Vagina (tissue), 2 donors: ENCODE measurements at regions not wholly inside any gene's neighbourhood (a gene's known extent, or its start where the extent isn't known, plus 50 kb on each side); places are given as distances from the start of the nearest gene placed in this dataset.

Source experiments
- DNase-seq, 2 donors: peaks; one replicate each; pipeline ENCODE4 v3.0.0-alpha.2; 2017; ENCODE audit errors: extremely low spot score in 2 of 2
- H3K27ac ChIP-seq: fragments of 200-600 bp; sonication (generic); one replicate; pipeline ENCODE4 v1.5.1; 2019
- H3K27me3 ChIP-seq: fragments of 200-600 bp; sonication (generic); one replicate; pipeline ENCODE4 v1.5.1; 2019
- H3K36me3 ChIP-seq, 2 donors: fragments of 200-600 bp; sonication (generic); one replicate each; pipeline ENCODE4 v1.5.1; 2017 to 2019
- H3K4me1 ChIP-seq: fragments of 200-600 bp; sonication (generic); one replicate; pipeline ENCODE4 v1.5.1; 2019
- H3K4me3 ChIP-seq, 2 donors: fragments of 200-600 bp; sonication (generic); 1 replicate in 1 of 2; 2 replicates in 1 of 2; pipeline ENCODE4 v1.5.1; 2016 to 2019
- H3K9me3 ChIP-seq: fragments of 200-600 bp; sonication (generic); one replicate; pipeline ENCODE4 v1.5.1; 2019
- POLR2A ChIP-seq, 2 donors: fragments of 450-650 bp; IDR thresholded peaks; one replicate each; pipeline ENCODE4 v1.6.1; 2017; ENCODE audit warnings: antibody characterized with exemption in 2 of 2, mild to moderate bottlenecking in 2 of 2, moderate library complexity in 2 of 2
- POLR2AphosphoS5 ChIP-seq, 2 donors: sonication (generic); formaldehyde crosslinking; IDR thresholded peaks; one replicate each; pipeline ENCODE4 v1.9.0; 2017; ENCODE audit warnings: antibody characterized with exemption in 2 of 2, mild to moderate bottlenecking in 2 of 2, low read depth in 1 of 2; ENCODE audit not compliant: insufficient read depth in 1 of 2
- intact Hi-C: fragments of 100-400 bp; cut with DNase I; formaldehyde crosslinking; loops from one replicate; pipeline ENCODE4 v1.15.1; 2023
- TF ChIP-seq, protein P1 (sequence below), 3 experiments: fragments of 450-650 bp in 2 of 3; fragments of 200-600 bp in 1 of 3; sonication (generic) in 1 of 3; IDR thresholded peaks; one replicate each; pipeline ENCODE4 v1.5.1; 2017 to 2019; ENCODE audit warnings: antibody characterized with exemption in 3 of 3, mild to moderate bottlenecking in 2 of 3, moderate library complexity in 2 of 3

DNA sequence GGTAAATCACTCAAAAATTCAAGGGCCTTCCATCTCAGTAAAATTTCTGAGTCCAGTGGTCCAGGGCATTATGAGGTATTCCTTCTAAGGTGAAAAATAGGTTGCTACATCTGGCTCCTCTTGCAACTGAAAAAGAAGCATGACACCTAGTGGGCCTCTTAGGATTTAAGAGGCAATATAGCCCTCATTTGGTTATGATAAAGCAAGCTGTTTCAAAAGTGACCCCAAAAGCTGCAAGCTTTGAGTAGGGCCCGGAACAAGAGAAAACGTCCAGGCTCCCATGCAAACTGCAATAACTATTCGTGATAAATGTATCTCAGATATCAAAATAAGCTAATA lies 1910.2 kb upstream of the PRR20A start:
- Histone ChIP-seq H3K27me3 (no peaks in the 10 kb centered on the region), H3K36me3 (no peaks in the 10 kb centered on the region), H3K4me3 (no peak overlapping the region), H3K9me3 (no peaks in the 10 kb centered on the region), H3K4me1 (no peaks in the 10 kb centered on the region), H3K27ac (no peak overlapping the region)
- intact Hi-C loops = no loop called here
- TF ChIP-seq POLR2AphosphoS5 (IDR thresholded peaks at IDR 0.05; ENCODE audit: insufficient read depth in 1 of 2, low read depth in 1 of 2) = no peak
- no peak for TF ChIP-seq POLR2A (IDR thresholded peaks at IDR 0.05)
- TF ChIP-seq, protein P1, sequence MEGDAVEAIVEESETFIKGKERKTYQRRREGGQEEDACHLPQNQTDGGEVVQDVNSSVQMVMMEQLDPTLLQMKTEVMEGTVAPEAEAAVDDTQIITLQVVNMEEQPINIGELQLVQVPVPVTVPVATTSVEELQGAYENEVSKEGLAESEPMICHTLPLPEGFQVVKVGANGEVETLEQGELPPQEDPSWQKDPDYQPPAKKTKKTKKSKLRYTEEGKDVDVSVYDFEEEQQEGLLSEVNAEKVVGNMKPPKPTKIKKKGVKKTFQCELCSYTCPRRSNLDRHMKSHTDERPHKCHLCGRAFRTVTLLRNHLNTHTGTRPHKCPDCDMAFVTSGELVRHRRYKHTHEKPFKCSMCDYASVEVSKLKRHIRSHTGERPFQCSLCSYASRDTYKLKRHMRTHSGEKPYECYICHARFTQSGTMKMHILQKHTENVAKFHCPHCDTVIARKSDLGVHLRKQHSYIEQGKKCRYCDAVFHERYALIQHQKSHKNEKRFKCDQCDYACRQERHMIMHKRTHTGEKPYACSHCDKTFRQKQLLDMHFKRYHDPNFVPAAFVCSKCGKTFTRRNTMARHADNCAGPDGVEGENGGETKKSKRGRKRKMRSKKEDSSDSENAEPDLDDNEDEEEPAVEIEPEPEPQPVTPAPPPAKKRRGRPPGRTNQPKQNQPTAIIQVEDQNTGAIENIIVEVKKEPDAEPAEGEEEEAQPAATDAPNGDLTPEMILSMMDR (IDR thresholded peaks at IDR 0.05) = no peak
- DNase-seq = no peak

GRCh38 chr13:55234311-55234710 lies 1906.4 kb upstream of the PRR20A start:
- Histone ChIP-seq H3K27me3 (no peaks in the 10 kb centered on the region), H3K36me3 (no peaks in the 10 kb centered on the region), H3K4me1 (no peaks in the 10 kb centered on the region), H3K9me3 (no peaks in the 10 kb centered on the region), H3K4me3 (no peak overlapping the region), H3K27ac (no peak overlapping the region)
- TF ChIP-seq POLR2A (IDR thresholded peaks at IDR 0.05) (no peak), POLR2AphosphoS5 (IDR thresholded peaks at IDR 0.05; ENCODE audit: insufficient read depth in 1 of 2, low read depth in 1 of 2) (no peak)
- TF ChIP-seq, protein P1 (IDR thresholded peaks at IDR 0.05) = no peak
- intact Hi-C loops = no loop called here
- DNase-seq = no peak

DNA sequence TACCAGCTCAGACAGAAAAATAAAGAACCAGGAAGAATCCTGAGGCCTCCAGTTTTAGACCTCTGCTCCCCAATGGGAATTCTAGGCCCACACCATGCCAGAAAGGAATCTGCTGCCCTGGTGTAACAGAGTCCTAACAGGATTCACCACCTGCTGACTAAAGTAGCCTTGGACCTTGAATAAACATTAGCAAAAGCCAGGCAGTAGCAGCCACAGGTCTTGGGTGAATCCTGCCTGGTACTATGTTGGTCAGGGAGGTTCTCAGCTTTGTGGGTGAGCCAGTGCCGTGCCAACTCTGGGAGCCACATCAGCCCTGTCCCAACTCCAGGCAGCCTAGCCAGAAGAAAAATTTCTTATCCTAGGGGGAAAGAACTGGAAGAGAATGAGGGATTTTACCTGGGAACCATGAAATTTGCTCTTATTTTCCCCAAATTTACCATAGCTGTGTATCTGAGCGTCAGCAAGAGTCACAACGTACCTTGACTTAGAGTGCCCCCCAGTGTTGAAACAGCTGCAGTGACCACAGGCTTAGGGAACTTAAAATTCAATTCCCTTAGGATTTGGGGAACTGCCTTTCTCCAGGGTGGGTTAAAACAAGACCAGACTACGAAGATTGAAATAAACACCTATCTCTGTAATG lies 1895.6 kb upstream of the PRR20A start:
- no peak overlapping the region for H3K27ac ChIP-seq
- no peaks in the 10 kb centered on the region for H3K9me3 ChIP-seq
- DNase-seq = no peak
- H3K36me3 ChIP-seq = no peaks in the 10 kb centered on the region
- no peak for TF ChIP-seq POLR2A (IDR thresholded peaks at IDR 0.05)
- no peak for TF ChIP-seq POLR2AphosphoS5 (IDR thresholded peaks at IDR 0.05; ENCODE audit: insufficient read depth in 1 of 2, low read depth in 1 of 2)
- TF ChIP-seq, protein P1 (IDR thresholded peaks at IDR 0.05) = no peak
- no peaks in the 10 kb centered on the region for H3K4me1 ChIP-seq
- no peak overlapping the region for H3K4me3 ChIP-seq
- intact Hi-C loops = no loop called here
- H3K27me3 ChIP-seq = no peaks in the 10 kb centered on the region

DNA sequence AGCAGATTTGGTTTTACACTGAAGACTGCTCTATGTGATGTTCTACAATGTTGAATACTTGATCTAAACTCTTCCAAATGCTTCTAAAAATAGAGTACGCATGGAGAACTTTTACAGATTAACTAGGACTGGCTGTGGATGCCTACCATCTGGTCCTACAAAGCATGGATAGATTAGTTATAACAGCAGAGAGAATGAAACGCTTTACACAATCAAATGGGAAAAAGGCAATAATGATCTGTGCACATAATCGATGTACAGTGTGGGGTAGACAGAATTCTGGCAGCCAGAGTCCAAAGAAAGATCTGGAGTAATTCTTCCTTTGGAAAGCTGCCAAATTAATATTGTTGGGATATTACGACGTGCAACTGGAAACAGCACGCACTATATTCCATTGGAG lies 1885.5 kb upstream of the PRR20A start:
- intact Hi-C loops = no loop called here
- no peak for DNase-seq
- H3K9me3 ChIP-seq = no peaks in the 10 kb centered on the region
- no peaks in the 10 kb centered on the region for H3K27me3 ChIP-seq
- no peak overlapping the region for H3K4me3 ChIP-seq
- TF ChIP-seq, protein P1 (IDR thresholded peaks at IDR 0.05) = no peak
- TF ChIP-seq POLR2A (IDR thresholded peaks at IDR 0.05) = no peak
- no peak for TF ChIP-seq POLR2AphosphoS5 (IDR thresholded peaks at IDR 0.05; ENCODE audit: insufficient read depth in 1 of 2, low read depth in 1 of 2)
- no peaks in the 10 kb centered on the region for H3K4me1 ChIP-seq
- no peaks in the 10 kb centered on the region for H3K36me3 ChIP-seq
- no peak overlapping the region for H3K27ac ChIP-seq

GRCh38 chr13:55263045-55263444 lies 1877.7 kb upstream of the PRR20A start:
- intact Hi-C loops = no loop called here
- H3K4me3 ChIP-seq = no peak overlapping the region
- TF ChIP-seq POLR2A (IDR thresholded peaks at IDR 0.05) (no peak), POLR2AphosphoS5 (IDR thresholded peaks at IDR 0.05; ENCODE audit: insufficient read depth in 1 of 2, low read depth in 1 of 2) (no peak)
- TF ChIP-seq, protein P1 (IDR thresholded peaks at IDR 0.05) = no peak
- no peak for DNase-seq
- H3K27me3 ChIP-seq = no peaks in the 10 kb centered on the region
- H3K4me1 ChIP-seq = no peaks in the 10 kb centered on the region
- no peak overlapping the region for H3K27ac ChIP-seq
- H3K9me3 ChIP-seq = no peaks in the 10 kb centered on the region
- H3K36me3 ChIP-seq = no peaks in the 10 kb centered on the region
